ENCODE measurements at regions not wholly inside any gene's neighbourhood (a gene's known extent, or its start where the extent isn't known, plus 50 kb on each side); places are given as distances from the start of the nearest gene placed in this dataset.

- TF ChIP-seq CTCF (IDR thresholded peaks at IDR 0.05) (no peak), POLR2AphosphoS5 (IDR thresholded peaks at IDR 0.05) (no peak), POLR2A (IDR thresholded peaks at IDR 0.05) (no peak), EP300 (IDR thresholded peaks at IDR 0.05; ENCODE audit: low read depth) (no peak)
Observed at GRCh38 chr14:22320362-22320750, 268.7 kb downstream of the DAD1 start.
